HEK293 (cell line): ENCODE measurements at regions not wholly inside any gene's neighbourhood (a gene's known extent, or its start where the extent isn't known, plus 50 kb on each side); places are given as distances from the start of the nearest gene placed in this dataset.
"Not testable (repeated sequence)": the region's sequence is repeated elsewhere in the genome, so short reads cannot be mapped to it uniquely, and the experiment has no call there.

Source experiments
- CTCF ChIA-PET: fragments of 350-600 bp; formaldehyde crosslinking; extraction: SDS; loops from one replicate; lab custom pipeline; 2021; ENCODE audit warnings: antibody characterized with exemption; lab: Yijun Ruan, JAX
- POLR2A ChIA-PET: fragments of 300-600 bp; formaldehyde crosslinking; extraction: SDS; loops from one replicate; lab custom pipeline; 2020; ENCODE audit warnings: antibody characterized with exemption, inconsistent platforms; lab: Yijun Ruan, JAX
- H3K27ac ChIP-seq: fragments of 200-500 bp; sonication (Bioruptor generic); 2 replicates; pipeline ENCODE4 v1.5.1; 2014; ENCODE audit warnings: low read depth, low read length, control low read depth, inconsistent platforms; ENCODE audit errors: extremely low read depth
- H3K36me3 ChIP-seq, 2 experiments: fragments of 200-500 bp in 1 of 2; sonication (Bioruptor generic) in 1 of 2; 1 replicate in 1 of 2; 2 replicates in 1 of 2; pipeline ENCODE4 v1.5.1; 2014 to 2017; ENCODE audit warnings: inconsistent platforms in 2 of 2, low read length in 2 of 2; ENCODE audit not compliant: control insufficient read depth in 2 of 2, insufficient read depth in 1 of 2
- H3K4me1 ChIP-seq: fragments of 200-500 bp; sonication (Bioruptor generic); 2 replicates; pipeline ENCODE4 v1.5.1; 2014; ENCODE audit warnings: mild to moderate bottlenecking, low read length, inconsistent platforms; ENCODE audit not compliant: control insufficient read depth, insufficient read depth
- H3K4me3 ChIP-seq: 2 replicates; pipeline ENCODE4 v1.5.1; 2011; ENCODE audit warnings: low read depth, mild to moderate bottlenecking, control low read depth, low read length, moderate library complexity
- H3K9me3 ChIP-seq: fragments of 200-500 bp; sonication (Bioruptor generic); 2 replicates; pipeline ENCODE4 v1.5.1; 2014; ENCODE audit warnings: low read depth, low read length, inconsistent platforms; ENCODE audit not compliant: control insufficient read depth, insufficient read depth
- GFI1B ChIP-seq: fragments of 450-650 bp; formaldehyde crosslinking; IDR thresholded peaks from 2 replicates; pipeline ENCODE4 v1.5.1; 2016; ENCODE audit warnings: missing biosample characterization, missing genetic modification characterization
- GLI2 ChIP-seq: fragments of 450-650 bp; formaldehyde crosslinking; IDR thresholded peaks from 2 replicates; pipeline ENCODE4; 2017; ENCODE audit warnings: missing biosample characterization, missing genetic modification characterization, low read depth, borderline replicate concordance
- HIC1 ChIP-seq: fragments of 450-650 bp; formaldehyde crosslinking; IDR thresholded peaks from 2 replicates; pipeline ENCODE4 v1.5.1; 2016; ENCODE audit warnings: missing biosample characterization, missing genetic modification characterization
- MZF1 ChIP-seq: fragments of 450-650 bp; formaldehyde crosslinking; IDR thresholded peaks from 2 replicates; pipeline ENCODE4 v1.5.1; 2017; ENCODE audit warnings: missing biosample characterization, missing genetic modification characterization, borderline replicate concordance
- PBX3 ChIP-seq: sonication (generic); formaldehyde crosslinking; IDR thresholded peaks from 2 replicates; pipeline ENCODE4 v1.8.1; 2022; ENCODE audit warnings: mild to moderate bottlenecking, moderate library complexity, missing genetic modification reagents
- SCRT1 ChIP-seq: fragments of 450-650 bp; formaldehyde crosslinking; IDR thresholded peaks from 2 replicates; pipeline ENCODE4 v1.5.1; 2016; ENCODE audit warnings: missing biosample characterization, missing genetic modification characterization, borderline replicate concordance
- SCRT2 ChIP-seq: fragments of 450-650 bp; formaldehyde crosslinking; IDR thresholded peaks from 2 replicates; pipeline ENCODE4 v1.5.1; 2016; ENCODE audit warnings: missing biosample characterization, missing genetic modification characterization
- SP3 ChIP-seq: fragments of 450-650 bp; formaldehyde crosslinking; IDR thresholded peaks from 2 replicates; pipeline ENCODE4 v1.5.1; 2016; ENCODE audit warnings: missing biosample characterization, missing genetic modification characterization
- ZBTB21 ChIP-seq: fragments of 450-650 bp; formaldehyde crosslinking; IDR thresholded peaks from 2 replicates; pipeline ENCODE4 v1.5.1; 2017; ENCODE audit warnings: missing biosample characterization, missing genetic modification characterization
- ZFP41 ChIP-seq: fragments of 450-650 bp; formaldehyde crosslinking; IDR thresholded peaks from 2 replicates; pipeline ENCODE4 v1.5.1; 2016; ENCODE audit warnings: missing biosample characterization, missing genetic modification characterization, borderline replicate concordance
- ZNF10 ChIP-seq: fragments of 450-650 bp; formaldehyde crosslinking; IDR thresholded peaks from 2 replicates; pipeline ENCODE4 v1.5.1; 2017; ENCODE audit warnings: missing biosample characterization, missing genetic modification characterization
- ZNF223 ChIP-seq: fragments of 450-650 bp; formaldehyde crosslinking; IDR thresholded peaks from 2 replicates; pipeline ENCODE4 v1.5.1; 2016; ENCODE audit warnings: missing biosample characterization, missing genetic modification characterization
- ZNF48 ChIP-seq: fragments of 450-650 bp; formaldehyde crosslinking; IDR thresholded peaks from 2 replicates; pipeline ENCODE4 v1.5.1; 2016; ENCODE audit warnings: missing biosample characterization, missing genetic modification characterization
- ZNF521 ChIP-seq: fragments of 450-650 bp; formaldehyde crosslinking; IDR thresholded peaks from 2 replicates; pipeline ENCODE4 v1.5.1; 2017; ENCODE audit warnings: missing biosample characterization, mild to moderate bottlenecking, missing genetic modification characterization
- ZNF555 ChIP-seq: fragments of 450-650 bp; formaldehyde crosslinking; conservative IDR thresholded peaks from 2 replicates; pipeline ENCODE4 v1.5.1; 2017; ENCODE audit warnings: missing biosample characterization, mild to moderate bottlenecking, missing genetic modification characterization, inconsistent platforms
- ZNF785 ChIP-seq: fragments of 450-650 bp; formaldehyde crosslinking; IDR thresholded peaks from 2 replicates; pipeline ENCODE4 v1.5.1; 2016; ENCODE audit warnings: missing biosample characterization, missing genetic modification characterization
- TF ChIP-seq, protein P1 (sequence below): fragments of 450-650 bp; formaldehyde crosslinking; IDR thresholded peaks from 2 replicates; pipeline ENCODE4 v1.5.1; 2016; ENCODE audit warnings: missing biosample characterization, missing genetic modification characterization

GRCh38 chr3:62951037-62951613 lies 75.9 kb upstream of the CADPS start (continued):
- TF ChIP-seq, protein P1, sequence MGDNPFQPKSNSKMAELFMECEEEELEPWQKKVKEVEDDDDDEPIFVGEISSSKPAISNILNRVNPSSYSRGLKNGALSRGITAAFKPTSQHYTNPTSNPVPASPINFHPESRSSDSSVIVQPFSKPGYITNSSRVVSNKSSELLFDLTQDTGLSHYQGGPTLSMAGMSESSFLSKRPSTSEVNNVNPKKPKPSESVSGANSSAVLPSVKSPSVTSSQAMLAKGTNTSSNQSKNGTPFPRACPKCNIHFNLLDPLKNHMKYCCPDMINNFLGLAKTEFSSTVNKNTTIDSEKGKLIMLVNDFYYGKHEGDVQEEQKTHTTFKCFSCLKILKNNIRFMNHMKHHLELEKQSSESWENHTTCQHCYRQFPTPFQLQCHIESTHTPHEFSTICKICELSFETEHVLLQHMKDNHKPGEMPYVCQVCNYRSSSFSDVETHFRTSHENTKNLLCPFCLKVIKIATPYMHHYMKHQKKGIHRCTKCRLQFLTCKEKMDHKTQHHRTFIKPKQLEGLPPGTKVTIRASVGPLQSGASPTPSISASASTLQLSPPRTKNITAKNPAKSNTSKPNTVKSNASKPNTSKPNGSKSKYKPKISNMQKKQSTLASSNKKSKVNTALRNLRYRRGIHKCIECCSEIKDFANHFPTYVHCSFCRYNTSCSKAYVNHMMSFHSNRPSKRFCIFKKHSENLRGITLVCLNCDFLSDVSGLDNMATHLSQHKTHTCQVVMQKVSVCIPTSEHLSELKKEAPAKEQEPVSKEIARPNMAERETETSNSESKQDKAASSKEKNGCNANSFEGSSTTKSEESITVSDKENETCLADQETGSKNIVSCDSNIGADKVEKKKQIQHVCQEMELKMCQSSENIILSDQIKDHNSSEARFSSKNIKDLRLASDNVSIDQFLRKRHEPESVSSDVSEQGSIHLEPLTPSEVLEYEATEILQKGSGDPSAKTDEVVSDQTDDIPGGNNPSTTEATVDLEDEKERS (tag by site-specific recombination), result no peak

DNA sequence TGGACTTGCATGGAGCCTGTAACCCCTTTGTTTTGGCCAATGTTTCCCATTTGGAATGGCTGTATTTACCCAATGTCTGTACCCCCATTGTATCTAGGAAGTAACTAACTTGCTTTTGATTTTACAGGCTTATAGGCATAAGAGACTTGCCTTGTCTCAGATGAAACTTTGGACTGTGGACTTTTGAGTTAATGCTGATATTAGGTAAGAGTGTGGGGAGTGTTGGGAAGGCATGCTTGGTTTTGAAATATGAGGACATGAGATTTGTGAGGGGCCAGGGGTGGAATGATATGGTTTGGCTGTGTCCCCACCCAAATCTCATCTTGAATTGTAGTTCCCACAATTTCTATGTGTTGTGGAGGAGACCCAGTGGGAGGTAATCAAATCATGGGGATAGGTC lies 76.7 kb upstream of the CADPS start:
- H3K4me1 ChIP-seq, H3K27ac ChIP-seq, H3K9me3 ChIP-seq, H3K4me3 ChIP-seq, POLR2A ChIA-PET, CTCF ChIA-PET, H3K36me3 ChIP-seq: not testable (repeated sequence)

DNA sequence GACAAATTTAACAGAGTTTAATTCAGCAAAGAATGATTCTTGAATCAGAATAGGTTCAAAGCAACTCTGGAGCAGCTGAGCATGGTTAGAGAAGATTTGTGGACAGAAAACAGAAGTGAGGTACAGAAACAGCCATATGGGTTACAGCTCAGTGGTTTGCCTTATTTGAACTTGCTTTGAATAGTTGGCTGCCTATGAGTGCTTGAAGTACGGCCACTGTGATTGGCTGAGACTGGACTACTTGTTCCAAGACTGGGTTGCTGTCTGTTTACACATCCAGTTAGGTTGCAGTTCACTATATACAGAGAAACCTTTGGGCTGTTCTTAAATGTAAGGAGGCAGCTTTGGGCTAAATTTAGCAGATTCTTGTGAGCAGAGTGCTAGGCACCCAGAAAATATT lies 79.4 kb upstream of the CADPS start:
- ChIA-PET CTCF (no interaction called here), POLR2A (no interaction called here)
- H3K4me1 ChIP-seq, result no peaks in the 10 kb centered on the region
- no peak overlapping the region for H3K4me3 ChIP-seq
- H3K36me3 ChIP-seq, result no peaks in the 10 kb centered on the region
- H3K9me3 ChIP-seq, result no peaks in the 10 kb centered on the region
- H3K27ac ChIP-seq, result no peak overlapping the region
- TF ChIP-seq MZF1 (no peak), SCRT2 (tag by site-specific recombination) (no peak), ZNF223 (tag by site-specific recombination) (no peak), GFI1B (tag by site-specific recombination) (no peak), ZNF521 (no peak), ZNF10 (tag by site-specific recombination) (no peak), ZBTB21 (tag by site-specific recombination) (no peak), HIC1 (tag by site-specific recombination) (no peak), SP3 (no peak), SCRT1 (tag by site-specific recombination) (no peak), GLI2 (no peak), PBX3 (CRISPR knock-in tag) (no peak), ZNF785 (tag by site-specific recombination) (no peak), ZFP41 (no peak), ZNF48 (no peak), ZNF555 (tag by site-specific recombination) (no peak)
